ENCODE measurements at regions not wholly inside any gene's neighbourhood (a gene's known extent, or its start where the extent isn't known, plus 50 kb on each side); places are given as distances from the start of the nearest gene placed in this dataset.

- H3K4me3 ChIP-seq, result no peak overlapping the region
- H3K4me1 ChIP-seq, result peaks cover 0 to 4% of the 10 kb centered on the region in 2 donors
- DNase-seq (ENCODE audit: low spot score in 2 of 2), result no peak
- no peak overlapping the region for H3K27ac ChIP-seq
- no peaks in the 10 kb centered on the region for H3K9me3 ChIP-seq
- intact Hi-C loops (cut with DNase I), result no loop called here
- H3K27me3 ChIP-seq, result no peaks in the 10 kb centered on the region
- no peaks in the 10 kb centered on the region for H3K36me3 ChIP-seq
- no peak for TF ChIP-seq CTCF (IDR thresholded peaks at IDR 0.05)
Measured at GRCh38 chr2:168320267-168320666, 72.9 kb upstream of the STK39 start.

- H3K36me3 ChIP-seq, result no peaks in the 10 kb centered on the region
- no peaks in the 10 kb centered on the region for H3K4me1 ChIP-seq
- H3K9me3 ChIP-seq, result no peaks in the 10 kb centered on the region
- no peak overlapping the region for H3K4me3 ChIP-seq
- TF ChIP-seq CTCF (IDR thresholded peaks at IDR 0.05), result no peak
- intact Hi-C loops (cut with DNase I), result no loop called here
- DNase-seq (ENCODE audit: low spot score in 2 of 2), result no peak
- no peak overlapping the region for H3K27ac ChIP-seq
- H3K27me3 ChIP-seq, result no peaks in the 10 kb centered on the region
Measured at GRCh38 chr2:168322325-168323007, 75.1 kb upstream of the STK39 start.

- Histone ChIP-seq H3K27ac (no peak overlapping the region), H3K4me3 (no peak overlapping the region), H3K36me3 (no peaks in the 10 kb centered on the region), H3K9me3 (no peaks in the 10 kb centered on the region), H3K27me3 (no peaks in the 10 kb centered on the region), H3K4me1 (no peaks in the 10 kb centered on the region)
- TF ChIP-seq CTCF (IDR thresholded peaks at IDR 0.05), result no peak
- intact Hi-C loops (cut with DNase I), result no loop called here
- no peak for DNase-seq (ENCODE audit: low spot score in 2 of 2)
Measured at GRCh38 chr2:168323529-168324021, 76.2 kb upstream of the STK39 start.

GRCh38 chr2:168326572-168326971 is 79.2 kb upstream of the STK39 start:
- no peaks in the 10 kb centered on the region for H3K36me3 ChIP-seq
- TF ChIP-seq CTCF (IDR thresholded peaks at IDR 0.05), result no peak
- no peak overlapping the region for H3K27ac ChIP-seq
- H3K27me3 ChIP-seq, result no peaks in the 10 kb centered on the region
- DNase-seq (ENCODE audit: low spot score in 2 of 2), result no peak
- H3K4me3 ChIP-seq, result no peak overlapping the region
- peaks cover 0 to 18% of the 10 kb centered on the region in 2 donors for H3K9me3 ChIP-seq
- no peaks in the 10 kb centered on the region for H3K4me1 ChIP-seq
- intact Hi-C loops (cut with DNase I), result no loop called here

GRCh38 chr2:168327328-168327727 is 79.9 kb upstream of the STK39 start:
- H3K36me3 ChIP-seq, result no peaks in the 10 kb centered on the region
- intact Hi-C loops (cut with DNase I), result no loop called here
- no peaks in the 10 kb centered on the region for H3K4me1 ChIP-seq
- H3K27ac ChIP-seq, result no peak overlapping the region
- no peak overlapping the region for H3K4me3 ChIP-seq
- peaks cover 0 to 18% of the 10 kb centered on the region in 2 donors for H3K9me3 ChIP-seq
- no peaks in the 10 kb centered on the region for H3K27me3 ChIP-seq
- no peak for DNase-seq (ENCODE audit: low spot score in 2 of 2)
- no peak for TF ChIP-seq CTCF (IDR thresholded peaks at IDR 0.05)

All from ascending aorta (tissue), 2 donors.